ENCODE measurements at regions not wholly inside any gene's neighbourhood (a gene's known extent, or its start where the extent isn't known, plus 50 kb on each side); places are given as distances from the start of the nearest gene placed in this dataset.

DNA sequence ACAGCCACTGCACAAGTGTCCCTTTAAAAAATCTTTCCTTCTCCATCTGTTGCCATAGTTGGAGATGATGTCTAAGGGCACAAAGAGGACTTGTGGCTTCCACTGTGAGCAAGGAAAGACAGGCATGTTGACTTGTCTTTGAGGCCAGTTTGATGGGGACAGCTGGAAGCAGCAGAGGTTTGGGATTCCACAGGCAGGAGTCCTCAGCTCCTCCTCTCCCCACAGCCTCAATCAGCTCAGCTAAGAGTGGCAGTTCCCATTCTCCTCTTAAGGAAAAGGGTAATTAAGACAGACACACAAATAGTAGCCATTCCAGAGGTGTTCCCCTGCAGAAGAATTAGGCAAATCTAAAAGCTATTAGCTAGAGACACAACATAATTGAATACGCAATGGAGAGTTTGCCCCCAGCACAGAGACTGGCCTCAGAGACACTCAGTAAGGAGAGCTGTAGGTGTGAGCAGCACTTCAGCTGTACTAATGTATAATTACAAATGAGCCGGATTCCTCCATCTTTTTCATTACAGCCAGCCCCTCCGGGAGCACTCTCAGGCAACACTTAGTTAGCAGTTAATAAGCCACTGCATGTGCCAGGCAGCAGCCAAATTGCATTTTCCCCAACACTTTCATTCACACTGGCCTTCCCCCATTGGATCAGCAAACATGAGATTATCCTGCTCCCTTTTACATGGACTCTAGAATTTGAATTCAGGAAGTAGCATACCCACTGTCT is 434.0 kb downstream of the FOXO1 start:
- no peak for DNase-seq

DNA sequence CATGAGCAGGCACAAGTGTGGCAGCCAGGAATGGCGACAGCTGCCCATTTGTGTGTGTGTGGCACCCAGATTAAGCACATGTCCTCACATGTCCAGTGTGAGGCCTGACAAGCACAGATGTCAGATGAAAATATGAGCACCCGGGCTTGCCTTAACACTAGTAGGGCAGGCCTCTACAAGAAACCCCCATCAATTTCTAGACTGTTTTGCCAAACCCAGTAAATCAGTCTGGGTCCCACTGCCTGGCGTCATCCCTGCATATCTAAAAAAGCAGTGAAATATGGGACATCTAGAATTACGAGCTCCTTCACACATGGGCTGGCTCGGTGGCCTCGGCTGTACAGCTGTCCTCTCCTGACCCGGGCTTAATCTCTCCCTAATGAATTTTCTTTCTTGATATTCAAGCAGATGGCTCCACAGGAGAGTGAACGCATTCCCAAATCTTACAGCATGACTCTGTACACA is 432.7 kb downstream of the FOXO1 start:
- no peak for DNase-seq

GRCh38 chr13:40235160-40235796 is 431.2 kb downstream of the FOXO1 start:
- no peak for DNase-seq

DNA sequence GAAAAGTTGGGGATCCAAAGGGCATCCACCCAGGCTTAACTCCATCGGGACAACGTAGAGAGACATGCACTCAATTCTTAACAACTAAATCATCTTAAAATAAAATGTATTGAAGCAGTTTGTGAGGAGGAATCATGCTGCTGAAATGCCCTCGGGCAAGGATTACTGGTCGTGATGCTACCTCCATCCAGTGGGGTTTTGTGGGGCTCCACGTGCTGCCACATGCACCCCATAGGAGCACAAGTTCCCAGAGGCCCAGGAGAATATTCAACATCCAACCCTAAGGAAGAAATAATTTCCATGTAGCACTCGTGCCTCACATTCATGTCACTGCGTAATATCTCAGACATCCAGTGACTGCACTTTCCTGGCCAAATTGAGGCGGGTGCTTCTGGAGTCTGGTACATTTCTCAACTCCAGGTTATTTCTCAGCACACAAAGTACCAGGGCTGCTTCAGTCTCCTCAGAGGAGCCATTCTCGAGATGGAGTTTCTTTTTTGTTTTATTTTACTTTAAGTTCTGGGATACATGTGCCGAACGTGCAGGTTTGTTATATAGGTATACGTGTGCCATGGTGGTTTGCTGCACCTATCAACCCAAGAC is 429.8 kb downstream of the FOXO1 start:
- no peak for DNase-seq

- no peak for DNase-seq
These were observed 427.7 kb downstream of the FOXO1 start for GRCh38 chr13:40238761-40239160.

- no peak for DNase-seq
These were observed 426.1 kb downstream of the FOXO1 start for GRCh38 chr13:40240293-40240692.

DNA sequence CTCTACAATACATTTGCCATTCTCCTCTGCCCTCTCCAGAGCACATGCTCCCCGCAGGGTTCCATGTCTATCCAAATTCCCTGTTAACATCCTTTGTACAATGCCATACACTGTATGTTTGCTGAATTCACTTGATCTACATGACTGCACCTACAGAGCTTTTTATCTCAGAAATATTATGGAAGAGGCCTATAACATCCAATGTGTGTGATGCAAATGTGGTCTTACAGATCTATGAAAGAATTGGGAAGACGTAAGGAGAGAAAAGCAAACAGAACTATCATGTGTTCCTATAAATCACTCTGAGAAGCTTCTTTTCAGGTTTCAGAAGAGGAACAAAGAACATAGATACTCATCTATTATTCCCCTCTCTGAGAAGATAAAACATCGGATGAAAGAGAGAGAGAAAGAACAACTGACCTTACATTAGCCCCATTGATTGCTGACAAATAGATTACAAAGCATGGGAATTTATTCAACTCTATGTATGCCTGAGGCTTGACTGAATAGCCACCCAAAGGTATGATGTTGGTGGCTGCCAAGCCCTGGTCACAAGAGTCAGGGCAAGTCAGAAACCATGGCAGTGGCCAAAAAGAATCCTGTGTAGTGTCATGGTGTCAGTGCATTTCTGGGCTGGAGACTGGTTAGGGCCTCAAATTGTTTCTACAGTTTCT is 425.2 kb downstream of the FOXO1 start:
- no peak for DNase-seq

- no peak for DNase-seq
These were observed 423.4 kb downstream of the FOXO1 start for GRCh38 chr13:40243047-40243446.

DNA sequence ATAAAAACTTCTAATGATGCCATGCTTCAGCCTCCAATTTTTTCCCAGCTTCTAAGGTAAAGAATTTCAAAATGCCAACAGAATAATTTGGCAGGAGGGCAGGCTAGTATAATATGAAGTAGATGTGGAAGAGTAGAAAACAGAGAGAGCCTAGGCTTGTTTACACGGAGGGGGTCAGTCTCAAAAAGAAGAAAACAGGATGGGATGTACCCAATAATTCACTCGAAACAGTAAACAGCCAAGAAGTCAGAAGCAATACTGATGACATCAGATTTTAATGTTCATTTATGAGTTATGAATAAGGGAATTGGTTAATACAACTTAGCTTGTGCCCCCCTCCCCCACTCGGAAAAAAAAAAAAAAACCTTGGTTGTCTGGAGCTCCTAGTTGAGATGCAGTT is 422.5 kb downstream of the FOXO1 start:
- no peak for DNase-seq

DNA sequence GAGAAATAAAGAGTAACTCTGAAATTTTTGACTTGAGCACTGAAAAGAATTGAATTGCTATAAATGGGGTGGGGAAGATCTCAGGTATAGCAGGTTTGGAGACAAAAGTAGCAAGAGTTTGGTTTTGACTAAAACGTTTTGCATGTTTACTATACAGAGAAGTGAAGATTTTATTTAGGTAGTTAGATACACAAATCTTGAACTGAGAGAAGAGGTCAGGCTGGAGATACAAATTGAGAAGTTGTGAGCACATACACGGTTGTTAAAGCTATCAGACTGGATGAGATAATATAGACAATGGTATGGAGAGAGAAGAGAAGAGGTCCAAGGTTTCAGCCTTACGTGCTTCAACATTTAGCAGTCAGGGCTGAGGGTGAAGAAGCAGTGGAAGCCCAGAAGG is 420.9 kb downstream of the FOXO1 start:
- no peak for DNase-seq

DNA sequence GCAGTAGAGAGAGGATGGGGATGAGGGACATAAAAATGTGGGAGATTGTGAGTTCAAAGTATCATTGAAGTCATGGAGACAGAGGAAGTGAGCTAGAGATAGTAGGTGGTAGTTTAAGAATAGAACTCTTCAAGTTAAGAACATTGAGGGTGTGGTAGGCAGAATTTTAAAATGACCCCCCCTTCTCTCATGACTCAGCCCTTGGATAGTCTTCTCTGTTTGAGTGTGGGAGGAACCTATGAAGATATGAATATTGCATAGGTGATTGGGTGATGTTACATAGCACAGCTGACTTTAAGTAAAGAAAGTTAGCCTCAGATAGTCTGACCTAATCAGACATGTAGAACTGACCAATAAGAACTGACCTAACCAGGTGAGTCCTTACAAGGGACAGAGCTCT is 418.6 kb downstream of the FOXO1 start:
- no peak for DNase-seq

GRCh38 chr13:40251343-40252032 is 415.0 kb downstream of the FOXO1 start:
- DNase-seq, result no peak

- no peak for DNase-seq
These were observed 414.2 kb downstream of the FOXO1 start for GRCh38 chr13:40252241-40252640.

- DNase-seq, result no peak
These were observed 413.8 kb downstream of the FOXO1 start for GRCh38 chr13:40252676-40253075.

- no peak for DNase-seq
These were observed 412.0 kb downstream of the FOXO1 start for GRCh38 chr13:40254394-40254793.

- DNase-seq, result no peak
These were observed 410.9 kb downstream of the FOXO1 start for GRCh38 chr13:40255551-40255950.

- no peak for DNase-seq
These were observed 406.5 kb downstream of the FOXO1 start for GRCh38 chr13:40259899-40260298.

DNA sequence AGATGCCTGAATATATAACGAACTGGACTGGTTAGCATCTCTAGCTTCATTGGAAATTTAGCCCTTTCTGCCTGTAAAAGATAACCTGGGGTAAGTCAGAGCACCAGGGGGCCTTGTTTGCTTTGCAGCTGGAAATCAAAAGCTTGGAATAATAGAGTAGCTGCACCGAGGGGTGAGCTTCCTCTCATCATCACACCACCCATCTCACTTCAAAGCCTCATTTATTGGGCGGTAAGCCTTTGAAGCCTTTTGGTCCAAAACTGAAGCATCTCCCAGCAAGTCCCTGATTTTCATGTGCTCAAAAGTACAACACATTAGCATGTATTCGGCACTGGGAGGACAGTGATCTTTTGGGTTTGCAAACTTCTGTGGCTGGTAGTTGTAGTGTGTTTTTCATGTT is 405.1 kb downstream of the FOXO1 start:
- DNase-seq, result no peak

DNA sequence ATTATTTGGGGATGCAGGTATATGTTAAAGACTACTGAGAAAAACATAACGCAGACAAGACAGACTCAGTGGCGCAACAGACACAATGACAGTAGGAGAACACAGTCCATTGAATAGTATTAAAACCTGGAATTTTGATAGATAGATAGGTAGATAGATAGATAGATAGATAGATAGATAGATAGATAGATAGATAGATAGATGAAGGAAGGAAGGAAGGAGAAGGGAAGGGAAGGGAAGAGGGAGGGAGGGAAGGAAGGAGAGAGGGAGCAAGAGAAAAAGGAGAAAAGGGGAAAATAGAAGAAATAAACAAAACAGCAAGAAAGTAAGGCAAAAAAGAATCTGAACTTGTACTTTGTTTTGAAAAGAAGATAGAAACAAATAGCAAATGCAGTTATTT is 404.5 kb downstream of the FOXO1 start:
- DNase-seq, result no peak

DNA sequence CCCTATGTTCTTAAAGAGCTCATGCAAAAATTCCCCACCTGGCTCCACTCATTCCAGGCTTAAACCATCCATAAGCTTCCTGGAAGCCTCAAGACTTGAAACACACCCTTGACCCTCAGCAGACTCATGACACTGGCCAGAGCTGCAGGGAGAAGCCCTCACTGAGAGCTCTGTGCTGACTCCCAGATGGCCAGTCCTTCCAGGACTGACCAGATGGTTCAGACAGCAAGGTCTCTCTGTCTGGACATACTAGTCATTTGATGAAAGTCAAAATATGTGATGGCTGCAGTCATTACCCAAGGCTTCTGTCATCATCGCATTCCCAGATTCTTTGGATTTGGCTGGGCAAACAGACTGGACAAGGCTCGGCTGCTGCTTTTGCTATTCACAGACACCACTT is 397.4 kb downstream of the FOXO1 start:
- DNase-seq, result no peak

DNA sequence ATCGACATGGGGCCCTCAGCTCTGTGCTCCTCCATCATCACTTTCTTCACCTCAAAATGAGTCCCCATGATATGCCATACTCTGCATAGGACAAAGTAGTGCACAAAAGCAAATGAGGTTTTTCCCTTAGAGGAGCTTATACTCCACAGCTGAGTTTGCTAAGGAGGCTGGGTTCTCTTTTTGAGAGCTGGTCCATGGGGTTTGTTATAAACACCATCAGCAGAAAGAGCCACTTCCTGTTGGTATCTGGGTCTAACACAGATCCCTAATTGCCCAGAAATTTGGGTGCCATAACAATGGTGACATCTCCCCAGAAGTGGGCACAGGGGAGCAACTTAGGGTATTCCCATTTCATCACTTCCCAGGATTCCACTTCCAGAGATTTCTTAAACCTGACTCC is 395.7 kb downstream of the FOXO1 start:
- DNase-seq, result no peak

DNA sequence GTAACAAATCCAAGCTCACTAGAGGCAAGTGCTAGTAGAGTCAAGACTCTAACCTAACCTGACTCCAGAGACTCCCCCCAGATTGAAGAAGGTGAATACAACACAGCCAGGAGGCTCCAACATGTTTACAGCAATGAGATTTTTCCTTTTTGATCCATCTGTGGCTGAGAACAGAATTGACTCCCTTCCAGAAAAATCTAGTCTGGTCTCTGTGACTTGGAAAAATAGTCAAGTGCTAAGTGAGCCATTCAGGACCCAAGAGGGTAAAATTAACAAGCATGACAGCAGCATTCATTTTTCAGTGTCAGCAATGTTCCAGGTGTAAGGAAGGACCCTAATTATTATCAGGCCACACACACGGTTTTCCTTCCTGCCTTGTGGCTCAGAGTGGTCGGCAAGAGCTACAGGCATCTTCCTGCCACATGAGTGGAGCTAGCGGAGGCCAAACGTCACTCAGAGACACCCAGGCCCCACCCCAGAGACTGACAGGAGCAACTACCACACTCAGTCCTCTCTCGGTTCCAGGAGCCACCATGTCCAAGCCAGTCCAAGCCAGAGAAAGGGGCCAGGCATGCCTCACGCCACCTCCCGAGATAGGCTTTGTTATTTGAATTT is 395.1 kb downstream of the FOXO1 start:
- DNase-seq, result no peak
